Spleen (tissue), 7 donors: ENCODE measurements at regions not wholly inside any gene's neighbourhood (a gene's known extent, or its start where the extent isn't known, plus 50 kb on each side); places are given as distances from the start of the nearest gene placed in this dataset.

Experiments used
- CTCF ChIP-seq, 11 experiments: fragments of 200-600 bp in 7 of 11; fragments of 450-650 bp in 4 of 11; sonication (generic) in 4 of 11; IDR thresholded peaks in 8 of 11; conservative IDR thresholded peaks in 3 of 11; 1 replicate in 7 of 11; 2 replicates in 4 of 11; pipeline versions ENCODE4 v1.4.0 to v1.8.0; 2016 to 2021; ENCODE audit warnings: antibody characterized with exemption in 11 of 11, inconsistent platforms in 4 of 11, mild to moderate bottlenecking in 1 of 11
- POLR2A ChIP-seq, 3 donors: fragments of 450-650 bp; IDR thresholded peaks; one replicate each; pipeline ENCODE4 v1.5.1; 2017; ENCODE audit warnings: antibody characterized with exemption in 3 of 3, mild to moderate bottlenecking in 1 of 3
- POLR2AphosphoS5 ChIP-seq, 3 donors: sonication (generic); formaldehyde crosslinking; IDR thresholded peaks; one replicate each; pipeline ENCODE4 v1.5.1; 2017; ENCODE audit warnings: antibody characterized with exemption in 3 of 3
- donor health status: DM: no; HTN: no; CAD: no; lungs with moderate emphysema.
- donor health status: DM: no; HTN: no; CAD: no.
- donor health status: DM: no; HTN: no; CAD: no.

DNA sequence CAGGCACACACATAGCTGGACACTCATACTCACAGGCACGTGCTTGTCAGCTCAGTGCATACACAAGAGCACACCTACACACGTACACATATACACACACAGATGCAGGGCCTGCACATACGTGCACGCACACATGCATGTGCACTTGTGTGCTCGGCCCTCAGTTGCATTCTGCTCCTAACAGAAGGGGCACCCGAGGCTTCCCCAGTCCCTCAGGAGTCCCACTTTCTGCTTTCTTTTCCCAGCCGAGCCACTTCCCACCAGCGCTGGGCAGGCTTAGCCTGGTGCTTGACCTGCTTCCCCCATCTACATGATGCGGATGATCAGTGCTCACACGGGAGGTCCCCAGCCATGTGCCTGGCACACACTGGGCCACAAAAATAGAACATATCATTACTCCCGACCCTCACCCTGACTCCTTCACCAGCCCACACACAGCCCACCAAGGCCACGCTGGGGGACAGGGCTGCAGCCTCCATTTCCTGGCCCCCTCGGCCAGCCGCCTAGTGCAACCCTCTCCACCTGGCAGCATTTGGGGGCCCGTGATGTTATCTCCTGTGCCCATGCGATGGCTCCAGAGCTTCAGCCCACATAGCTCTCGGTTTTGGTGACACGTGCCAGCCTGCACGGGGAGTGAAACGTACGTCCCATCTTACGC is 125.2 kb upstream of the SPACA7 start:
- TF ChIP-seq CTCF (IDR thresholded peaks at IDR 0.05 in 8 of 11, conservative IDR thresholded peaks at IDR 0.05 in 3 of 11) (no peak), POLR2A (IDR thresholded peaks at IDR 0.05) (no peak), POLR2AphosphoS5 (IDR thresholded peaks at IDR 0.05) (no peak)
